MM.1S (cell line): ENCODE measurements at regions not wholly inside any gene's neighbourhood (a gene's known extent, or its start where the extent isn't known, plus 50 kb on each side); places are given as distances from the start of the nearest gene placed in this dataset.

Experiments used
- EZH2phosphoT487 ChIP-seq: fragments of 300-600 bp; sonication (generic); IDR thresholded peaks from 2 replicates; pipeline ENCODE4 v1.6.1; 2018; ENCODE audit warnings: antibody characterized with exemption, low read length
- TF ChIP-seq, protein P1 (sequence below): fragments of 300-600 bp; sonication (generic); IDR thresholded peaks from 2 replicates; pipeline ENCODE4 v1.5.1; 2016; ENCODE audit warnings: antibody characterized with exemption, low read length, mixed read lengths

DNA sequence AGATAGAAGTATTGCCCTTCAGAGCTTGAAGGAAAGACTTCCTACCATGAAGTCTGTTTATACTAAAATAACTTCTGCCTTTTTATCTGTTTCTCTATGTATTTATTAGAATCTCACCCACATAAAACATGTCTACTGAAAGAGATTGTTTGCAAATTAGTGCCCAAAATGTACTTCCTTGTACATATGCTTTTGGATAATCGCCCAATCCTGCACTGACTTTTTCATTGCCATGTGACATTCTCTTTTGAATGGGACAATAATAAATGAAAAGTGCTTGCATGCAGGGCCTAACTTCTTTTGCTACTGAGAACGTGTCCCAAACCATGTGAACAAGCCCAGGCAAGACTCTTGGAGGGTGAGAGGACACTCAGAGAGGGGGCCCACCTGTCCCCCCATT is 711.6 kb upstream of the ADAMTS5 start:
- TF ChIP-seq EZH2phosphoT487: no peak
- TF ChIP-seq, protein P1, sequence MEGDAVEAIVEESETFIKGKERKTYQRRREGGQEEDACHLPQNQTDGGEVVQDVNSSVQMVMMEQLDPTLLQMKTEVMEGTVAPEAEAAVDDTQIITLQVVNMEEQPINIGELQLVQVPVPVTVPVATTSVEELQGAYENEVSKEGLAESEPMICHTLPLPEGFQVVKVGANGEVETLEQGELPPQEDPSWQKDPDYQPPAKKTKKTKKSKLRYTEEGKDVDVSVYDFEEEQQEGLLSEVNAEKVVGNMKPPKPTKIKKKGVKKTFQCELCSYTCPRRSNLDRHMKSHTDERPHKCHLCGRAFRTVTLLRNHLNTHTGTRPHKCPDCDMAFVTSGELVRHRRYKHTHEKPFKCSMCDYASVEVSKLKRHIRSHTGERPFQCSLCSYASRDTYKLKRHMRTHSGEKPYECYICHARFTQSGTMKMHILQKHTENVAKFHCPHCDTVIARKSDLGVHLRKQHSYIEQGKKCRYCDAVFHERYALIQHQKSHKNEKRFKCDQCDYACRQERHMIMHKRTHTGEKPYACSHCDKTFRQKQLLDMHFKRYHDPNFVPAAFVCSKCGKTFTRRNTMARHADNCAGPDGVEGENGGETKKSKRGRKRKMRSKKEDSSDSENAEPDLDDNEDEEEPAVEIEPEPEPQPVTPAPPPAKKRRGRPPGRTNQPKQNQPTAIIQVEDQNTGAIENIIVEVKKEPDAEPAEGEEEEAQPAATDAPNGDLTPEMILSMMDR: no peak
